GM12892 (cell line): ENCODE measurements at regions not wholly inside any gene's neighbourhood (a gene's known extent, or its start where the extent isn't known, plus 50 kb on each side); places are given as distances from the start of the nearest gene placed in this dataset.

Source experiments
- POLR2A ChIP-seq: IDR thresholded peaks from 2 replicates; pipeline ENCODE4 v1.6.1; 2011; ENCODE audit warnings: low read depth, low read length, control low read depth
- POLR2AphosphoS5 ChIP-seq: IDR thresholded peaks from 2 replicates; pipeline ENCODE4 v1.6.1; 2011; ENCODE audit warnings: low read depth, low read length, control low read depth
- TAF1 ChIP-seq: IDR thresholded peaks from 2 replicates; pipeline ENCODE4 v1.6.1; 2011; ENCODE audit warnings: low read depth, mild to moderate bottlenecking, control low read depth, low read length, borderline replicate concordance

- TF ChIP-seq POLR2AphosphoS5: no peak
- TF ChIP-seq POLR2A: no peak
- TF ChIP-seq TAF1: no peak
These were observed 968.7 kb upstream of the CITED2 start for GRCh38 chr6:140343128-140343527.
